ENCODE measurements at regions not wholly inside any gene's neighbourhood (a gene's known extent, or its start where the extent isn't known, plus 50 kb on each side); places are given as distances from the start of the nearest gene placed in this dataset.

GRCh38 chr3:111352585-111352984 lies 189.4 kb upstream of the CD96 start:
- Mint-ChIP-seq H3K4me3 (ENCODE audit: unreplicated experiment) (no peak overlapping the region), H3K4me1 (ENCODE audit: unreplicated experiment) (no peaks in the 10 kb centered on the region), H3K27ac (ENCODE audit: unreplicated experiment) (no peak overlapping the region), H3K27me3 (ENCODE audit: unreplicated experiment) (peaks cover 9% of the 10 kb centered on the region), H3K9me3 (ENCODE audit: unreplicated experiment) (peaks cover 27% of the 10 kb centered on the region), H3K36me3 (ENCODE audit: unreplicated experiment) (no peaks in the 10 kb centered on the region)
- no peak for DNase-seq (ENCODE audit: extremely low spot score, unreplicated experiment)
- no peak for TF ChIP-seq CTCF (IDR thresholded peaks at IDR 0.05)

GRCh38 chr3:111359261-111360030 lies 182.6 kb upstream of the CD96 start:
- H3K9me3 Mint-ChIP-seq (ENCODE audit: unreplicated experiment) = peaks cover 11% of the 10 kb centered on the region

DNA sequence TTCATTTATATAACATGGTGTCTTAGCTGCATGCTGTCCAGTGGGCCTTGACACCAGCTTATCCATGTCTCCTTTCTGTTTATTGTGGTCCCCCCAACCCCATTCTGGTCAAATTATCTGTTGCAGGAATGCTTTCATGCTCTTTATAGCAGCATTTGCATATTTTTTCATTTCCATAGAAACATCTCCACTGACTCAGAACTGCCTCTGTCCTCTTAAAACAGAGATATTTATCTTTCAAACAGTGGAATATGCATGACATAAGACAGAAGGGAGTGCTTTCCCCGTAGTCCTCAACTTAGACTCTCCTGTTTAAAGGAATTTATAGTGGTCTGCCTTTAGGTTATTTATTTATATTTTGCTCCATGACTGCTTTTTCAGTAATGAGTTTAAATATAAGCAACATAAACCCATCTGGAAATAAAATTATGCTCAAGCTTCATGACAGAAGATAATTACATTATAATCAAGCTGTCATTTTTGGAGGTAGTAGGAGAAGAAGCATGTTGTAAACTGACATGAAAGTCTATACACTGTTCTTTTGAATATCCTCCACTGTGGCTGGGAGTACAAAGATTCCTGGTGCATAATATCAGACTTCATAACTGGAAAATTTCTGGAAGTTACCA lies 179.5 kb upstream of the CD96 start:
- no peak for TF ChIP-seq CTCF (IDR thresholded peaks at IDR 0.05)
- Mint-ChIP-seq H3K9me3 (ENCODE audit: unreplicated experiment) (no peaks in the 10 kb centered on the region), H3K27me3 (ENCODE audit: unreplicated experiment) (peaks cover 9% of the 10 kb centered on the region), H3K4me3 (ENCODE audit: unreplicated experiment) (no peak overlapping the region), H3K27ac (ENCODE audit: unreplicated experiment) (no peak overlapping the region), H3K4me1 (ENCODE audit: unreplicated experiment) (no peaks in the 10 kb centered on the region), H3K36me3 (ENCODE audit: unreplicated experiment) (no peaks in the 10 kb centered on the region)
- no peak for DNase-seq (ENCODE audit: extremely low spot score, unreplicated experiment)

More at GRCh38 chr3:111359261-111360030, 182.6 kb upstream of the CD96 start:
- no peak overlapping the region for H3K4me3 Mint-ChIP-seq (ENCODE audit: unreplicated experiment)
- no peaks in the 10 kb centered on the region for H3K36me3 Mint-ChIP-seq (ENCODE audit: unreplicated experiment)
- no peaks in the 10 kb centered on the region for H3K4me1 Mint-ChIP-seq (ENCODE audit: unreplicated experiment)
- TF ChIP-seq CTCF (IDR thresholded peaks at IDR 0.05) = no peak
- H3K27me3 Mint-ChIP-seq (ENCODE audit: unreplicated experiment) = peaks cover 5% of the 10 kb centered on the region
- no peak for DNase-seq (ENCODE audit: extremely low spot score, unreplicated experiment)
- no peak overlapping the region for H3K27ac Mint-ChIP-seq (ENCODE audit: unreplicated experiment)

DNA sequence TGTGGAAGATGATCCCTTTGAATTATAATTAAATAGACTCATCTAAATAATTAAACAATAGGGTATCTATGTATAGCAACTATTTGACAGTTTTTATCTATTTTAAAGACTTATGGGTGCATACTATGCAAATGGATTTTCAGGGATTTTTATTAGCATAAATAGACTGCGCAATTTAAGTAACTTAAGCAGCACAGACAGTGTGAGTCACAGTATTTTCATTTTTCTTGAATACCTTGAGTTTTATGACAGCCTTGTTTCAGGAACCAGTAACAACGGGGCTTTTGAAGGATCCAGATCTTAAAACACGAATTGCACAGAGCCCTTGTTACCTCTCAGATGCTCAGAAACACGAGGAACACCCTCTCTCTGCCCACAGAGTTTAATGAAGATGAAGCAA lies 175.5 kb upstream of the CD96 start:
- H3K27me3 Mint-ChIP-seq (ENCODE audit: unreplicated experiment) = peaks cover 9% of the 10 kb centered on the region
- TF ChIP-seq CTCF (IDR thresholded peaks at IDR 0.05) = no peak
- H3K36me3 Mint-ChIP-seq (ENCODE audit: unreplicated experiment) = no peaks in the 10 kb centered on the region
- H3K27ac Mint-ChIP-seq (ENCODE audit: unreplicated experiment) = no peak overlapping the region
- H3K4me3 Mint-ChIP-seq (ENCODE audit: unreplicated experiment) = no peak overlapping the region
- peaks cover 4% of the 10 kb centered on the region for H3K9me3 Mint-ChIP-seq (ENCODE audit: unreplicated experiment)
- H3K4me1 Mint-ChIP-seq (ENCODE audit: unreplicated experiment) = no peaks in the 10 kb centered on the region
- no peak for DNase-seq (ENCODE audit: extremely low spot score, unreplicated experiment)

GRCh38 chr3:111368056-111368455 lies 173.9 kb upstream of the CD96 start:
- H3K27me3 Mint-ChIP-seq (ENCODE audit: unreplicated experiment) = peaks cover 9% of the 10 kb centered on the region
- no peak overlapping the region for H3K4me3 Mint-ChIP-seq (ENCODE audit: unreplicated experiment)
- peaks cover 15% of the 10 kb centered on the region for H3K9me3 Mint-ChIP-seq (ENCODE audit: unreplicated experiment)
- H3K36me3 Mint-ChIP-seq (ENCODE audit: unreplicated experiment) = no peaks in the 10 kb centered on the region
- TF ChIP-seq CTCF (IDR thresholded peaks at IDR 0.05) = no peak
- no peak overlapping the region for H3K27ac Mint-ChIP-seq (ENCODE audit: unreplicated experiment)
- H3K4me1 Mint-ChIP-seq (ENCODE audit: unreplicated experiment) = no peaks in the 10 kb centered on the region
- no peak for DNase-seq (ENCODE audit: extremely low spot score, unreplicated experiment)
